GM12878 (cell line): ENCODE measurements at regions not wholly inside any gene's neighbourhood (a gene's known extent, or its start where the extent isn't known, plus 50 kb on each side); places are given as distances from the start of the nearest gene placed in this dataset.

ENCODE experiments used
- BCLAF1 ChIP-seq: fragments of 450-650 bp; IDR thresholded peaks from 2 replicates; pipeline ENCODE4 v1.6.1; 2017; ENCODE audit warnings: antibody characterized with exemption, mild to moderate bottlenecking, moderate library complexity
- CBFB ChIP-seq: IDR thresholded peaks from 2 replicates; pipeline ENCODE4 v1.6.1; 2016; ENCODE audit warnings: antibody characterized with exemption, low read depth
- CHD2 ChIP-seq: IDR thresholded peaks from 2 replicates; pipeline ENCODE4 v1.6.1; 2011; ENCODE audit warnings: low read depth, low read length, improper control_type of control experiment, borderline replicate concordance
- CREM ChIP-seq: IDR thresholded peaks from 2 replicates; pipeline ENCODE4 v1.6.1; 2014; ENCODE audit warnings: antibody characterized with exemption, low read depth
- KDM1A ChIP-seq: fragments of 200-600 bp; sonication (generic); IDR thresholded peaks from 2 replicates; pipeline ENCODE4 v1.6.1; 2016; ENCODE audit warnings: borderline replicate concordance
- POLR2A ChIP-seq: IDR thresholded peaks from 2 replicates; pipeline ENCODE4 v1.6.1; 2011; ENCODE audit warnings: low read depth, mild to moderate bottlenecking, low read length
- SREBF2 ChIP-seq: IDR thresholded peaks from 2 replicates; pipeline ENCODE4 v1.6.1; 2012; ENCODE audit warnings: mild to moderate bottlenecking, low read length

- no peak for TF ChIP-seq CHD2
- TF ChIP-seq POLR2A = no peak
- no peak for TF ChIP-seq SREBF2
- no peak for TF ChIP-seq CBFB
- TF ChIP-seq BCLAF1 = no peak
- no peak for TF ChIP-seq KDM1A
- no peak for TF ChIP-seq CREM
These were observed 197.7 kb downstream of the C9orf50 start for GRCh38 chr9:129423216-129423615.
